ENCODE measurements at regions not wholly inside any gene's neighbourhood (a gene's known extent, or its start where the extent isn't known, plus 50 kb on each side); places are given as distances from the start of the nearest gene placed in this dataset.
"Not testable (repeated sequence)": the region's sequence is repeated elsewhere in the genome, so short reads cannot be mapped to it uniquely, and the experiment has no call there.

- TF ChIP-seq CTCF (IDR thresholded peaks at IDR 0.05 in 8 of 11, conservative IDR thresholded peaks at IDR 0.05 in 3 of 11); POLR2AphosphoS5 (IDR thresholded peaks at IDR 0.05); POLR2A (IDR thresholded peaks at IDR 0.05): not testable (repeated sequence)
These were observed 830.3 kb upstream of the GRM7 start for GRCh38 chr3:6030648-6031047.

Measured in spleen (tissue), 7 donors.